H9 (cell line): ENCODE measurements at regions not wholly inside any gene's neighbourhood (a gene's known extent, or its start where the extent isn't known, plus 50 kb on each side); places are given as distances from the start of the nearest gene placed in this dataset.

Experiments used
- DNase-seq: peaks from one replicate; pipeline ENCODE4 v3.0.0-alpha.2; 2017
- H2AFZ ChIP-seq: one replicate; pipeline ENCODE4 v1.6.1; 2013; ENCODE audit warnings: mild to moderate bottlenecking, low read length, control low read depth, moderate library complexity
- H2AK5ac ChIP-seq: 2 replicates; pipeline ENCODE4 v1.6.1; 2013; ENCODE audit warnings: low read length, control low read depth, mixed read lengths; ENCODE audit not compliant: insufficient read length
- H2BK120ac ChIP-seq: one replicate; pipeline ENCODE4 v1.6.1; 2013; ENCODE audit warnings: low read depth, mild to moderate bottlenecking, low read length, control low read depth, inconsistent platforms; ENCODE audit not compliant: poor library complexity, severe bottlenecking
- H2BK12ac ChIP-seq: 2 replicates; pipeline ENCODE4 v1.6.1; 2013; ENCODE audit warnings: low read length, control low read depth, mixed read lengths, low read depth; ENCODE audit not compliant: insufficient read length
- H2BK15ac ChIP-seq: 2 replicates; pipeline ENCODE4 v1.6.1; 2013; ENCODE audit warnings: low read depth, low read length, control low read depth
- H2BK20ac ChIP-seq: one replicate; pipeline ENCODE4 v1.6.1; 2013; ENCODE audit warnings: low read depth, mild to moderate bottlenecking, low read length, control low read depth, inconsistent platforms; ENCODE audit not compliant: poor library complexity, severe bottlenecking
- H2BK5ac ChIP-seq: 2 replicates; pipeline ENCODE4 v1.6.1; 2013; ENCODE audit warnings: low read length, control low read depth, mixed read lengths; ENCODE audit not compliant: insufficient read length
- H3K14ac ChIP-seq: 2 replicates; pipeline ENCODE4 v1.6.1; 2013; ENCODE audit warnings: low read length, control low read depth; ENCODE audit not compliant: insufficient read depth
- H3K18ac ChIP-seq: 2 replicates; pipeline ENCODE4 v1.6.1; 2013; ENCODE audit warnings: low read depth, mild to moderate bottlenecking, mixed read lengths, low read length, control low read depth; ENCODE audit not compliant: insufficient read length
- H3K23ac ChIP-seq: 2 replicates; pipeline ENCODE4 v1.6.1; 2013; ENCODE audit warnings: low read length, control low read depth, mixed read lengths, low read depth; ENCODE audit not compliant: insufficient read length
- H3K23me2 ChIP-seq: 2 replicates; pipeline ENCODE4 v1.6.1; 2013; ENCODE audit warnings: low read depth, mild to moderate bottlenecking, mixed read lengths, low read length, control low read depth; ENCODE audit not compliant: insufficient read length, poor library complexity, severe bottlenecking
- H3K27ac ChIP-seq: 2 replicates; pipeline ENCODE4 v1.5.1; 2013; ENCODE audit warnings: low read length, control low read depth, mixed read lengths, low read depth; ENCODE audit not compliant: insufficient read length
- H3K27me3 ChIP-seq: 2 replicates; pipeline ENCODE4 v1.6.1; 2013; ENCODE audit warnings: low read length, control low read depth, inconsistent platforms; ENCODE audit not compliant: insufficient read depth
- H3K4ac ChIP-seq: 2 replicates; pipeline ENCODE4 v1.6.1; 2013; ENCODE audit warnings: low read depth, mild to moderate bottlenecking, control low read depth, inconsistent platforms, low read length, moderate library complexity
- H3K4me1 ChIP-seq: 2 replicates; pipeline ENCODE4 v1.6.1; 2013; ENCODE audit warnings: low read length, control low read depth, inconsistent platforms; ENCODE audit not compliant: insufficient read depth
- H3K4me2 ChIP-seq: 2 replicates; pipeline ENCODE4 v1.6.1; 2013; ENCODE audit warnings: low read length, control low read depth, mixed read lengths; ENCODE audit not compliant: insufficient read length, insufficient read depth
- H3K56ac ChIP-seq: 2 replicates; pipeline ENCODE4 v1.6.1; 2013; ENCODE audit warnings: low read depth, mild to moderate bottlenecking, mixed read lengths, low read length, control low read depth; ENCODE audit not compliant: insufficient read length
- H3K79me1 ChIP-seq: 2 replicates; pipeline ENCODE4 v1.6.1; 2013; ENCODE audit warnings: low read depth, mild to moderate bottlenecking, moderate library complexity, low read length, control low read depth, inconsistent platforms; ENCODE audit not compliant: insufficient read depth, poor library complexity, severe bottlenecking
- H3K79me2 ChIP-seq: 2 replicates; pipeline ENCODE4 v1.6.1; 2013; ENCODE audit warnings: low read length, control low read depth, inconsistent platforms; ENCODE audit not compliant: insufficient read depth
- H3K9ac ChIP-seq: 2 replicates; pipeline ENCODE4 v1.6.1; 2013; ENCODE audit warnings: low read length, control low read depth, mixed read lengths; ENCODE audit not compliant: insufficient read length; ENCODE audit errors: extremely low read depth
- H3K9me3 ChIP-seq: one replicate; pipeline ENCODE4 v1.6.1; 2013; ENCODE audit warnings: low read depth, low read length, inconsistent platforms; ENCODE audit not compliant: control insufficient read depth
- H3T11ph ChIP-seq: one replicate; pipeline ENCODE4 v1.6.1; 2013; ENCODE audit warnings: mild to moderate bottlenecking, low read length, control low read depth, inconsistent platforms
- H4K20me1 ChIP-seq: one replicate; pipeline ENCODE4 v1.6.1; 2013; ENCODE audit not compliant: control insufficient read depth, insufficient read length, insufficient read depth
- H4K5ac ChIP-seq: 2 replicates; pipeline ENCODE4 v1.6.1; 2013; ENCODE audit warnings: low read depth, mild to moderate bottlenecking, mixed read lengths, low read length, control low read depth; ENCODE audit not compliant: insufficient read length
- H4K8ac ChIP-seq: replicated peaks from 2 replicates; pipeline ENCODE4 v1.6.1; 2013; ENCODE audit warnings: low read length, control low read depth, mixed read lengths, low read depth; ENCODE audit not compliant: insufficient read length
- H4K91ac ChIP-seq: 2 replicates; pipeline ENCODE4 v1.6.1; 2013; ENCODE audit warnings: low read depth, mild to moderate bottlenecking, moderate library complexity, mixed read lengths, low read length, control low read depth; ENCODE audit not compliant: insufficient read length
- H3K27ac Mint-ChIP-seq, 3 experiments: 2 replicates in 2 of 3; 3 replicates in 1 of 3; pipeline ENCODE4 v1.8.0; 2020 to 2021; ENCODE audit warnings: mixed read lengths in 3 of 3, mild to moderate bottlenecking in 1 of 3, moderate library complexity in 1 of 3
- H3K27me3 Mint-ChIP-seq: 2 replicates; pipeline ENCODE4 v1.8.0; 2021; ENCODE audit warnings: low read depth, mild to moderate bottlenecking, moderate library complexity, mixed read lengths
- H3K36me3 Mint-ChIP-seq, 3 experiments: 2 replicates in 2 of 3; 3 replicates in 1 of 3; pipeline ENCODE4 v1.8.0; 2020 to 2021; ENCODE audit warnings: low read depth in 3 of 3, mixed read lengths in 3 of 3; ENCODE audit not compliant: insufficient read depth in 1 of 3
- H3K4me1 Mint-ChIP-seq, 2 experiments: 2 replicates each; pipeline ENCODE4 v1.8.0; 2020; ENCODE audit warnings: mixed read lengths in 2 of 2
- H3K4me3 Mint-ChIP-seq, 2 experiments: 2 replicates in 1 of 2; 3 replicates in 1 of 2; pipeline ENCODE4 v1.8.0; 2020 to 2021; ENCODE audit warnings: mild to moderate bottlenecking in 2 of 2, mixed read lengths in 2 of 2, moderate library complexity in 1 of 2
- H3K9me3 Mint-ChIP-seq, 2 experiments: 2 replicates in 1 of 2; 3 replicates in 1 of 2; pipeline ENCODE4 v1.8.0; 2020; ENCODE audit warnings: mild to moderate bottlenecking in 2 of 2, mixed read lengths in 2 of 2, moderate library complexity in 1 of 2
- CTCF ChIP-seq: fragments of 200-600 bp; sonication (generic); conservative IDR thresholded peaks from 3 replicates; pipeline ENCODE4 v1.8.0; 2021; ENCODE audit warnings: antibody characterized with exemption, mild to moderate bottlenecking
- WGBS: extraction: QIAGEN DNeasy Blood & Tissue Kit; methylation state at CpG from one replicate; pipeline ENCODE4 v1.1.7; 2013; ENCODE audit warnings: missing lambda C conversion rate, low lambda C conversion rate, mixed read lengths; ENCODE audit not compliant: insufficient read length; ENCODE audit errors: extremely low coverage; 5-methylcytosine and 5-hydroxymethylcytosine counted together

- peaks cover 24% of the 10 kb centered on the region for H3K27me3 Mint-ChIP-seq
- H2AK5ac ChIP-seq: no peak overlapping the region
Measured at GRCh38 chr13:112154301-112155060, 87.5 kb downstream of the SOX1 start.

More at GRCh38 chr13:112154301-112155060, 87.5 kb downstream of the SOX1 start:
- no peak overlapping the region for H3K56ac ChIP-seq
- H3K27ac ChIP-seq: no peak overlapping the region
- no CpG with 5 or more reads among the region's 14 CpGs for WGBS
- no peak overlapping the region for H2BK20ac ChIP-seq
- no peak overlapping the region for H2BK120ac ChIP-seq
- no peak overlapping the region for H3K23ac ChIP-seq
- H2AFZ ChIP-seq: no peak overlapping the region
- H3K27ac Mint-ChIP-seq: peak overlapping the region in 1 of 3 experiments; percentile 91; a peak in 1 of 7 replicates
- peaks cover 6% of the 10 kb centered on the region; the same call in 1 of the 2 replicates for H3K4me1 ChIP-seq
- no peak overlapping the region for H2BK12ac ChIP-seq
- peaks cover 11 to 20% of the 10 kb centered on the region in 2 experiments for H3K4me1 Mint-ChIP-seq
- TF ChIP-seq CTCF: no peak
- H3K27me3 ChIP-seq: no peaks in the 10 kb centered on the region
- H3K4me3 Mint-ChIP-seq: no peak overlapping the region
- no peaks in the 10 kb centered on the region for H3K79me2 ChIP-seq
- peaks cover 5 to 22% (median 11%) of the 10 kb centered on the region in 3 experiments for H3K36me3 Mint-ChIP-seq
- H3K9me3 Mint-ChIP-seq: peaks cover 17% of the 10 kb centered on the region in 2 experiments
- H3K4ac ChIP-seq: no peak overlapping the region
- no peak overlapping the region for H3K9ac ChIP-seq
- no peak overlapping the region for H4K8ac ChIP-seq
- no peak overlapping the region for H2BK5ac ChIP-seq
- no peaks in the 10 kb centered on the region for H4K20me1 ChIP-seq
- H3K9me3 ChIP-seq: no peaks in the 10 kb centered on the region
- H3K14ac ChIP-seq: no peak overlapping the region; the same call in 1 of the 2 replicates
- H3K4me2 ChIP-seq: no peak overlapping the region
- no peak overlapping the region for H4K91ac ChIP-seq
- no peaks in the 10 kb centered on the region for H3K79me1 ChIP-seq
- H4K5ac ChIP-seq: no peak overlapping the region
- no peak overlapping the region for H2BK15ac ChIP-seq
- H3K23me2 ChIP-seq: no peaks in the 10 kb centered on the region
- DNase-seq: no peak
- no peak overlapping the region for H3T11ph ChIP-seq
- H3K18ac ChIP-seq: no peak overlapping the region
